ENCODE measurements at regions not wholly inside any gene's neighbourhood (a gene's known extent, or its start where the extent isn't known, plus 50 kb on each side); places are given as distances from the start of the nearest gene placed in this dataset.

DNA sequence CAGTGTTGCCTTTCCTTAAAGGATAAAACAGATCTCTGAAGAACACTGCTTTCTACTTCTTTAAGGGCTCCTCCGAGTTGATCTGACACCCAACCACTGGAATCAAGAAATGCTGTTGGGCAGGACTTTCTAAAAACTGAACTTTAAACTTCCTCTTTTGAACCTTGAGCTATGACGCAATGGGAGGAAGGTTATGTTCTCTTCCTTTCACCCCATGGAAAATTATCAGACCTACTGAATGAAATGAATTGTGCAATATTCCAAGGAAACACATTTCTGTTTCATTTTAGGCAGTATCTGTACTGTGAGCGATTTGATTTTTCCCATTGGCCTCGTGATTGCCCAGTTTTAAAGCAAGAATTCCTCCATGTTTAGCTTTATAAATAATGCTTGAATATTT, 206.0 kb upstream of the PRR16 start:
- no peaks in the 10 kb centered on the region for H3K9me3 Mint-ChIP-seq (ENCODE audit: low read depth)
- no peaks in the 10 kb centered on the region for H3K4me1 Mint-ChIP-seq (ENCODE audit: low read depth)
- H3K4me3 Mint-ChIP-seq (ENCODE audit: unreplicated experiment), result no peak overlapping the region
- no peak overlapping the region for H3K27ac Mint-ChIP-seq (ENCODE audit: unreplicated experiment)
- H3K27me3 Mint-ChIP-seq (ENCODE audit: low read depth), result peaks cover 30% of the 10 kb centered on the region
- no peak for DNase-seq (ENCODE audit: low spot score)
- H3K36me3 Mint-ChIP-seq (ENCODE audit: low read depth), result no peaks in the 10 kb centered on the region
- TF ChIP-seq, protein P1, sequence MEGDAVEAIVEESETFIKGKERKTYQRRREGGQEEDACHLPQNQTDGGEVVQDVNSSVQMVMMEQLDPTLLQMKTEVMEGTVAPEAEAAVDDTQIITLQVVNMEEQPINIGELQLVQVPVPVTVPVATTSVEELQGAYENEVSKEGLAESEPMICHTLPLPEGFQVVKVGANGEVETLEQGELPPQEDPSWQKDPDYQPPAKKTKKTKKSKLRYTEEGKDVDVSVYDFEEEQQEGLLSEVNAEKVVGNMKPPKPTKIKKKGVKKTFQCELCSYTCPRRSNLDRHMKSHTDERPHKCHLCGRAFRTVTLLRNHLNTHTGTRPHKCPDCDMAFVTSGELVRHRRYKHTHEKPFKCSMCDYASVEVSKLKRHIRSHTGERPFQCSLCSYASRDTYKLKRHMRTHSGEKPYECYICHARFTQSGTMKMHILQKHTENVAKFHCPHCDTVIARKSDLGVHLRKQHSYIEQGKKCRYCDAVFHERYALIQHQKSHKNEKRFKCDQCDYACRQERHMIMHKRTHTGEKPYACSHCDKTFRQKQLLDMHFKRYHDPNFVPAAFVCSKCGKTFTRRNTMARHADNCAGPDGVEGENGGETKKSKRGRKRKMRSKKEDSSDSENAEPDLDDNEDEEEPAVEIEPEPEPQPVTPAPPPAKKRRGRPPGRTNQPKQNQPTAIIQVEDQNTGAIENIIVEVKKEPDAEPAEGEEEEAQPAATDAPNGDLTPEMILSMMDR (IDR thresholded peaks at IDR 0.05), result no peak

DNA sequence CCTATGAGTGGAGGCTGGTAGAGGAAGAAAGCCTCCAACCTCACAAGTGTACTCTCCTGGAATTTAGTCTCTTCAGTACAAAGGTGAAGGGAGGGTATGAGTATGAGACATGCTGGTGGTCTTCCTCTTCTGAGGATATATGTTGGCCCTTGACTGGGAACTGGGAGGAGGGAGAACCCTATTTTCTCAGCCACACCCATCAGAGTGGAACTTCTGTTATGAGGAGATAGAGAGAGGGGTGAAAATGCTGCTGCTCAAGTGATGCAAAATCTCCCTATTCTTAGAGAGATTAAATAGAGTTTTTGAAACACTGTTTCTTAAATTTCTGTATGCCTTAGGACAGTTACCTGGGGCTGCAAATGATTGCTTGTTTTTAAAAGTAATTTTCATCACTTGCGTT, 203.4 kb upstream of the PRR16 start:
- H3K27me3 Mint-ChIP-seq (ENCODE audit: low read depth), result peaks cover 44% of the 10 kb centered on the region
- no peak overlapping the region for H3K27ac Mint-ChIP-seq (ENCODE audit: unreplicated experiment)
- TF ChIP-seq, protein P1 (IDR thresholded peaks at IDR 0.05), result no peak
- no peaks in the 10 kb centered on the region for H3K36me3 Mint-ChIP-seq (ENCODE audit: low read depth)
- no peak overlapping the region for H3K4me3 Mint-ChIP-seq (ENCODE audit: unreplicated experiment)
- H3K9me3 Mint-ChIP-seq (ENCODE audit: low read depth), result no peaks in the 10 kb centered on the region
- no peak for DNase-seq (ENCODE audit: low spot score)
- no peaks in the 10 kb centered on the region for H3K4me1 Mint-ChIP-seq (ENCODE audit: low read depth)

DNA sequence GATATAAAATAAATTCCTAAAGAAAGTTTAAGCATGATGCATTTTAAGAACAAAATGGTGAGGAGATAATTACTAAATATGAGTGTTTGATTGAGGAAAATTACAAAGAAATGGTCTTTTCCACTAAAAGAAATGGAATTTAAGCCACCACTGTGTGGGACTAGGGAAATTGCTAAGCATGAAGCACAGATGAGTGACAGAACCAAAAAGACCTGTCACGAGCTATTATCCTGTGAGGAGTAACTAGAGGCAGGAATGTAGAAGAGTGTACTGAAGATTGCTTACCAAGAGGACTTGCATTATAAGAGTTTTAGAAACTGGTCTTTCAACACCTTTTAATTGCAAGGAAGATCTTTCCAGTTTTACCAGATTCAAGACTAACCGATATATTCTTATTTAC, 193.6 kb upstream of the PRR16 start:
- Mint-ChIP-seq H3K36me3 (ENCODE audit: low read depth) (peaks cover 6% of the 10 kb centered on the region), H3K9me3 (ENCODE audit: low read depth) (peaks cover 15% of the 10 kb centered on the region), H3K4me3 (ENCODE audit: unreplicated experiment) (no peak overlapping the region), H3K27ac (ENCODE audit: unreplicated experiment) (no peak overlapping the region), H3K27me3 (ENCODE audit: low read depth) (peaks cover 15% of the 10 kb centered on the region), H3K4me1 (ENCODE audit: low read depth) (no peaks in the 10 kb centered on the region)
- no peak for DNase-seq (ENCODE audit: low spot score)
- TF ChIP-seq, protein P1 (IDR thresholded peaks at IDR 0.05), result no peak

DNA sequence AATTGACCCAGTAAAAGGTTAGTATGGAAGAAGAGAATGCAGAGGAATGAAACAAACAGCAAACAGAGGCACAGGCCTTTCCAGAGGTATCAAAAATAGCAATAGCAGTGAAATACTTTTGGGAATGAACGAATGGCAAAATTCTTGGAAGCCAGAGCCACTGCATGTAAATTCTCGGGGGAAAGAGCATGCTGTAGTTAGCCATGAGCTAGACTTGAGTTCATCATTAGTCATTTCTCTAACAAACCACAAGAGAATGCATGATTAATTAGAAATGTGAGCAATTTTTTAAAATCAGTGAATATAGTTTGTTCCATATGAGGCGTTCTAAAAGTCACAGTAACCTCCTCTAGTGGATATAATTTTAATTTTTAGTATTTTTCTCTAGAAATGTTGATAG, 170.3 kb upstream of the PRR16 start:
- Mint-ChIP-seq H3K9me3 (ENCODE audit: low read depth) (no peaks in the 10 kb centered on the region), H3K4me3 (ENCODE audit: unreplicated experiment) (no peak overlapping the region), H3K27me3 (ENCODE audit: low read depth) (peaks cover 4% of the 10 kb centered on the region), H3K4me1 (ENCODE audit: low read depth) (peaks cover 9% of the 10 kb centered on the region), H3K27ac (ENCODE audit: unreplicated experiment) (no peak overlapping the region), H3K36me3 (ENCODE audit: low read depth) (no peaks in the 10 kb centered on the region)
- no peak for DNase-seq (ENCODE audit: low spot score)
- TF ChIP-seq, protein P1 (IDR thresholded peaks at IDR 0.05), result no peak

DNA sequence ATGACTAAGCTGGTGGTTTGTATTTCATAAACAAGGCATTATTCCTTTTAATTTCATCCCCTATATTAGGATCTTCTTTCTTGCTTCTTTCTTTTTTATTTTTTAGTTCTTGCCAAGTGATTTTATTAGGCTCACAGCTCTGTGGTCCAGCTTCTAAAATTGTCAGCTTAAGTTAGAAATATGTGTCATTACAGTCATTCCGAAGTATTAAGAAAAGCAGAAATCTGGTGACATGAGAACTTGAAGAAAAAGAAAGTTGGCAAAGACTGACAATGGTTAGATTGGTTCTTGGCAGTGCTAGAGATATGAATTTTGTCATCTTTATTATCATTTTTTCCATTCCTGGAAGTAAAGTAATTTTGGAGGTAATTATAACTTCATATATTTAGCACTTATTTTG, 166.5 kb upstream of the PRR16 start:
- peaks cover 7% of the 10 kb centered on the region for H3K27me3 Mint-ChIP-seq (ENCODE audit: low read depth)
- no peak overlapping the region for H3K27ac Mint-ChIP-seq (ENCODE audit: unreplicated experiment)
- no peak overlapping the region for H3K4me3 Mint-ChIP-seq (ENCODE audit: unreplicated experiment)
- no peaks in the 10 kb centered on the region for H3K9me3 Mint-ChIP-seq (ENCODE audit: low read depth)
- TF ChIP-seq, protein P1 (IDR thresholded peaks at IDR 0.05), result no peak
- peaks cover 9% of the 10 kb centered on the region for H3K4me1 Mint-ChIP-seq (ENCODE audit: low read depth)
- no peak for DNase-seq (ENCODE audit: low spot score)
- H3K36me3 Mint-ChIP-seq (ENCODE audit: low read depth), result no peaks in the 10 kb centered on the region

All from chondrocyte (in vitro differentiated cells).